8988T (cell line): ENCODE measurements at regions not wholly inside any gene's neighbourhood (a gene's known extent, or its start where the extent isn't known, plus 50 kb on each side); places are given as distances from the start of the nearest gene placed in this dataset.
A peak's percentile ranks its signal among the peaks of the same experiment; 100 is the strongest.

Experiments used
- DNase-seq: peaks from one replicate; pipeline ENCODE4 v3.0.0; 2011

GRCh38 chr2:191565120-191565519 is 112.8 kb upstream of the NABP1 start:
- no peak for DNase-seq

- no peak for DNase-seq
These were observed 112.2 kb upstream of the NABP1 start for GRCh38 chr2:191565647-191566198.

GRCh38 chr2:191566344-191566743 is 111.6 kb upstream of the NABP1 start:
- DNase-seq = peak; percentile 32

GRCh38 chr2:191567206-191567605 is 110.7 kb upstream of the NABP1 start:
- DNase-seq = no peak

GRCh38 chr2:191569025-191569424 is 108.9 kb upstream of the NABP1 start:
- DNase-seq = no peak

- DNase-seq = no peak
These were observed 106.7 kb upstream of the NABP1 start for GRCh38 chr2:191571163-191571769.

- DNase-seq = no peak
These were observed 105.6 kb upstream of the NABP1 start for GRCh38 chr2:191572319-191572718.

- DNase-seq = no peak
These were observed 104.7 kb upstream of the NABP1 start for GRCh38 chr2:191573216-191573615.

GRCh38 chr2:191574232-191574631 is 103.7 kb upstream of the NABP1 start:
- no peak for DNase-seq

GRCh38 chr2:191577605-191578004 is 100.3 kb upstream of the NABP1 start:
- no peak for DNase-seq

GRCh38 chr2:191578031-191578430 is 99.9 kb upstream of the NABP1 start:
- DNase-seq = no peak

GRCh38 chr2:191580581-191580980 is 97.4 kb upstream of the NABP1 start:
- DNase-seq = no peak

GRCh38 chr2:191581003-191581402 is 96.9 kb upstream of the NABP1 start:
- DNase-seq = no peak

- no peak for DNase-seq
These were observed 95.6 kb upstream of the NABP1 start for GRCh38 chr2:191582355-191582754.

- DNase-seq = no peak
These were observed 86.9 kb upstream of the NABP1 start for GRCh38 chr2:191591025-191591424.

- no peak for DNase-seq
These were observed 84.1 kb upstream of the NABP1 start for GRCh38 chr2:191593622-191594385.

- no peak for DNase-seq
These were observed 80.7 kb upstream of the NABP1 start for GRCh38 chr2:191597186-191597751.

GRCh38 chr2:191598296-191598695 is 79.6 kb upstream of the NABP1 start:
- no peak for DNase-seq

- DNase-seq = no peak
These were observed 76.9 kb upstream of the NABP1 start for GRCh38 chr2:191601060-191601459.

- no peak for DNase-seq
These were observed 73.8 kb upstream of the NABP1 start for GRCh38 chr2:191604154-191604553.

GRCh38 chr2:191607096-191607495 is 70.8 kb upstream of the NABP1 start:
- no peak for DNase-seq

GRCh38 chr2:191610756-191611155 is 67.2 kb upstream of the NABP1 start:
- no peak for DNase-seq

GRCh38 chr2:191611614-191612013 is 66.3 kb upstream of the NABP1 start:
- no peak for DNase-seq

GRCh38 chr2:191612496-191612895 is 65.4 kb upstream of the NABP1 start:
- DNase-seq = no peak
